KOPT-K1 (cell line): ENCODE measurements at regions not wholly inside any gene's neighbourhood (a gene's known extent, or its start where the extent isn't known, plus 50 kb on each side); places are given as distances from the start of the nearest gene placed in this dataset.

Experiments
- H3K27ac ChIP-seq: fragments of 200-600 bp; sonication (generic); 2 replicates; pipeline ENCODE4 v1.5.1; 2016; ENCODE audit warnings: antibody characterized with exemption, mild to moderate bottlenecking, low read depth, low read length; ENCODE audit not compliant: poor library complexity, severe bottlenecking
- H3K36me3 ChIP-seq: fragments of 200-600 bp; sonication (generic); 2 replicates; pipeline ENCODE4 v1.5.1; 2017; ENCODE audit warnings: antibody characterized with exemption, mild to moderate bottlenecking, low read length, moderate library complexity; ENCODE audit not compliant: insufficient read depth
- H3K9me3 ChIP-seq: fragments of 200-600 bp; sonication (generic); 2 replicates; pipeline ENCODE4 v1.5.1; 2017; ENCODE audit warnings: antibody characterized with exemption, low read length, mild to moderate bottlenecking; ENCODE audit not compliant: insufficient read depth, poor library complexity, severe bottlenecking

GRCh38 chr11:96447208-96448110, 57.6 kb downstream of the JRKL start:
- H3K9me3 ChIP-seq, result no peaks in the 10 kb centered on the region
- no peak overlapping the region for H3K27ac ChIP-seq
- H3K36me3 ChIP-seq, result no peaks in the 10 kb centered on the region

GRCh38 chr11:96448225-96448624, 58.4 kb downstream of the JRKL start:
- Histone ChIP-seq H3K36me3 (no peaks in the 10 kb centered on the region), H3K9me3 (no peaks in the 10 kb centered on the region), H3K27ac (no peak overlapping the region)

GRCh38 chr11:96456111-96456510, 66.3 kb downstream of the JRKL start:
- no peak overlapping the region for H3K27ac ChIP-seq
- H3K36me3 ChIP-seq, result no peaks in the 10 kb centered on the region
- H3K9me3 ChIP-seq, result no peaks in the 10 kb centered on the region

GRCh38 chr11:96459751-96460150, 69.9 kb downstream of the JRKL start:
- H3K36me3 ChIP-seq, result no peaks in the 10 kb centered on the region
- no peak overlapping the region for H3K27ac ChIP-seq
- H3K9me3 ChIP-seq, result no peaks in the 10 kb centered on the region

GRCh38 chr11:96461871-96462270, 72.1 kb downstream of the JRKL start:
- H3K27ac ChIP-seq, result no peak overlapping the region
- no peaks in the 10 kb centered on the region for H3K9me3 ChIP-seq
- H3K36me3 ChIP-seq, result no peaks in the 10 kb centered on the region

- no peaks in the 10 kb centered on the region for H3K9me3 ChIP-seq
- no peaks in the 10 kb centered on the region for H3K36me3 ChIP-seq
- H3K27ac ChIP-seq, result no peak overlapping the region
Observed at GRCh38 chr11:96464700-96465307, 75.0 kb downstream of the JRKL start.

- H3K27ac ChIP-seq, result no peak overlapping the region
- H3K9me3 ChIP-seq, result no peaks in the 10 kb centered on the region
- H3K36me3 ChIP-seq, result no peaks in the 10 kb centered on the region
Observed at GRCh38 chr11:96465512-96465911, 75.7 kb downstream of the JRKL start.

- no peaks in the 10 kb centered on the region for H3K9me3 ChIP-seq
- no peaks in the 10 kb centered on the region for H3K36me3 ChIP-seq
- H3K27ac ChIP-seq, result no peak overlapping the region
Observed at GRCh38 chr11:96466607-96467006, 76.8 kb downstream of the JRKL start.

GRCh38 chr11:96469776-96470175, 80.0 kb downstream of the JRKL start:
- peaks cover 19% of the 10 kb centered on the region for H3K9me3 ChIP-seq
- H3K27ac ChIP-seq, result no peak overlapping the region
- no peaks in the 10 kb centered on the region for H3K36me3 ChIP-seq

- Histone ChIP-seq H3K36me3 (no peaks in the 10 kb centered on the region), H3K27ac (no peak overlapping the region), H3K9me3 (peaks cover 19% of the 10 kb centered on the region)
Observed at GRCh38 chr11:96470521-96470920, 80.7 kb downstream of the JRKL start.

GRCh38 chr11:96472085-96472484, 82.3 kb downstream of the JRKL start:
- Histone ChIP-seq H3K36me3 (no peaks in the 10 kb centered on the region), H3K9me3 (peaks cover 19% of the 10 kb centered on the region), H3K27ac (no peak overlapping the region)

- H3K27ac ChIP-seq, result no peak overlapping the region
- peaks cover 19% of the 10 kb centered on the region for H3K9me3 ChIP-seq
Observed at GRCh38 chr11:96474263-96474662, 84.5 kb downstream of the JRKL start.

GRCh38 chr11:96481204-96481603, 91.4 kb downstream of the JRKL start:
- no peaks in the 10 kb centered on the region for H3K9me3 ChIP-seq
- H3K36me3 ChIP-seq, result no peaks in the 10 kb centered on the region
- H3K27ac ChIP-seq, result no peak overlapping the region

More at GRCh38 chr11:96474263-96474662, 84.5 kb downstream of the JRKL start:
- no peaks in the 10 kb centered on the region for H3K36me3 ChIP-seq

- Histone ChIP-seq H3K9me3 (no peaks in the 10 kb centered on the region), H3K27ac (no peak overlapping the region), H3K36me3 (no peaks in the 10 kb centered on the region)
Observed at GRCh38 chr11:96481771-96482170, 92.0 kb downstream of the JRKL start.

GRCh38 chr11:96482193-96482592, 92.4 kb downstream of the JRKL start:
- Histone ChIP-seq H3K9me3 (no peaks in the 10 kb centered on the region), H3K27ac (no peak overlapping the region)

More at GRCh38 chr11:96482193-96482592, 92.4 kb downstream of the JRKL start:
- no peaks in the 10 kb centered on the region for H3K36me3 ChIP-seq
